SK-N-SH treated with all-trans-retinoic acid at 6 μM for 48 hours (cell line): ENCODE measurements at regions not wholly inside any gene's neighbourhood (a gene's known extent, or its start where the extent isn't known, plus 50 kb on each side); places are given as distances from the start of the nearest gene placed in this dataset.

ENCODE experiments used
- CREB5 ChIP-seq: fragments of 250-450 bp; sonication (Bioruptor Pico); IDR thresholded peaks from 2 replicates; pipeline ENCODE4 v1.5.1; 2020; ENCODE audit warnings: low read depth, mild to moderate bottlenecking, moderate library complexity
- CSRNP3 ChIP-seq: fragments of 250-450 bp; sonication (Bioruptor Pico); IDR thresholded peaks from 2 replicates; pipeline ENCODE4 v1.5.1; 2021; ENCODE audit warnings: mild to moderate bottlenecking, moderate library complexity
- PATZ1 ChIP-seq: fragments of 250-450 bp; sonication (Bioruptor Pico); IDR thresholded peaks from 2 replicates; pipeline ENCODE4 v1.8.0; 2020; ENCODE audit warnings: mild to moderate bottlenecking, moderate library complexity, borderline replicate concordance
- TOX ChIP-seq: fragments of 250-450 bp; sonication (Bioruptor Pico); IDR thresholded peaks from 2 replicates; pipeline ENCODE4 v1.8.0; 2021; ENCODE audit warnings: mild to moderate bottlenecking, moderate library complexity, borderline replicate concordance
- ZFP30 ChIP-seq: fragments of 450-650 bp; formaldehyde crosslinking; IDR thresholded peaks from 2 replicates; pipeline ENCODE4 v1.5.0; 2022; ENCODE audit warnings: mild to moderate bottlenecking, moderate library complexity

- TF ChIP-seq TOX (CRISPR knock-in tag) (no peak), CREB5 (CRISPR knock-in tag) (no peak), ZFP30 (no peak), PATZ1 (no peak), CSRNP3 (CRISPR knock-in tag) (no peak)
Observed at GRCh38 chr2:8611246-8611645, 70.6 kb upstream of the ID2 start.
